Kasumi-1 (cell line): ENCODE measurements at regions not wholly inside any gene's neighbourhood (a gene's known extent, or its start where the extent isn't known, plus 50 kb on each side); places are given as distances from the start of the nearest gene placed in this dataset.
"Not testable (repeated sequence)": the region's sequence is repeated elsewhere in the genome, so short reads cannot be mapped to it uniquely, and the experiment has no call there.

Source experiments
- DNase-seq, 2 experiments: peaks; one replicate each; lab custom pipeline; 2025; lab: John Stamatoyannopoulos, UW

DNA sequence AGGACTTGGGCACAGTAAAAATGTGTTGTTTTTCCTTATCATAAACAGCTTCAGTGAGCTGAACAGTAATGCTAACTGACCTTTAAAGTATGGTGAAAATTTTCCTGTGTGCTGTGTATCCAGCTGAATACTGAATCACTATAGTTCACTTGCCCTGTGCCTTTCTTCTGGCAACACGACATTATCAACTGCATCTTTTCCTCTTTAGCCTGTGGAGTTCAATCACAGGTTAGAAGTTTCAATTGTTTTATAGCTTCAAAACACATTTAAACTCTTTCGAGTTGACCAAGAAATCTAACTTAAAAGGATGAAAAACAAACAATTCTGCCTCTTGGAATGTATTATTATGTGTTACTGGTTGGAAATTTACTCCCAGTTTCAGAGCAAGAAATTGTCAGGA lies 1120.7 kb upstream of the ALCAM start:
- no peak for DNase-seq

DNA sequence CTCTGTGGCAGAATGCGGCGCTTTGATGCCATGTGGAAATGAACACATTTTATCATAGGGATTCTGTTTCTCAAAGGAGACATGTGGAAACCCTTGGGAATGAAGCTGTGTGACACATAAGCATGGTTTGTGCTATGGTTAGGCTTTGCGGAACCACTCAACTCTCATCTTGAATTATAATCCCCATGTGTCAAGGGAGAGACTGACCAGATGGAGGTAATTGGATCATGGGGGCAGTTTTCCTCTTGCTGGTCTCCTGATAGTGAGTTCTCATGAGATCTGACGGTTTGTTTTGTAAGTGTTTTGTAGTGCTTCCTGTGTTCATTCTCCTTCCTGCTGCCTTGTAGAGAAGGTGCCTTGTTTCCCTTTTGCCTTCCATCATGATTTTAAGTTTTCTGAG lies 1109.2 kb upstream of the ALCAM start:
- no peak for DNase-seq

DNA sequence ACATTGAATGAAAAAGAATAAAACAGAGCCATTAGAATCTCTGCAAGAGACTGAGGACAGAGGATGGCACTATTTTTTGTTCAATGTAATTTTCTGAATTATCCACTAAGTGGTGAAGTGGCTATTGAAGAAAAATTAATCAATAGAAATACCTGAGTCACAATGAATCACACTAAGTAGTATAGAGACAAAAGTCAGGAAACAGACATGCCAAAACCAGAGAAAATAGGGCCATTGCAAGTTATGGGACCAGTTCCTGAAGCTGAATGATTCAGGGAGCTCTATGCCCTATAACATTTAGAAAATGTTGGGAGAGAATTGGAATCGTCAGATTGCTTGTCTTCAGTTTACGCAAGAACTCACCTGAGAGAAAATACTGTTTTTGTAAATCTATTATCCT lies 1103.2 kb upstream of the ALCAM start:
- no peak for DNase-seq

DNA sequence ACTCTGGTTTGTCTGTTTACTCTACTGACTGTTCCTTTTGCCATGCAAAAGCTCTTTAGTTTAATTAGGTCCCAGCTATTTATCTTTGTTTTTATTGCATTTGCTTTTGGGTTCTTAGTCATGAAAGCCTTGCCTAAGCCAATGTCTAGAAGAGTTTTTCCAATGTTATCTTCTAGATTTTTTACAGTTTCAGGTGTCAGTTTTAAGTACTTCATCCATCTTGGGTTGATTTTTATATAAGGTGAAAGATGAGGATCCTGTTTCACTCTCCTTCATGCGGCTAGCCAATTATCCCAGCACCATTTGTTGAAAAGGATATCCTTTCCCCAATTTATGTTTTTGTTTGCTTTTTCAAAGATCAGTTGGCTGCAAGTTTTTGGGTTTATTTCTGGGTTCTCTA lies 1100.5 kb upstream of the ALCAM start:
- not testable (repeated sequence) for DNase-seq

DNA sequence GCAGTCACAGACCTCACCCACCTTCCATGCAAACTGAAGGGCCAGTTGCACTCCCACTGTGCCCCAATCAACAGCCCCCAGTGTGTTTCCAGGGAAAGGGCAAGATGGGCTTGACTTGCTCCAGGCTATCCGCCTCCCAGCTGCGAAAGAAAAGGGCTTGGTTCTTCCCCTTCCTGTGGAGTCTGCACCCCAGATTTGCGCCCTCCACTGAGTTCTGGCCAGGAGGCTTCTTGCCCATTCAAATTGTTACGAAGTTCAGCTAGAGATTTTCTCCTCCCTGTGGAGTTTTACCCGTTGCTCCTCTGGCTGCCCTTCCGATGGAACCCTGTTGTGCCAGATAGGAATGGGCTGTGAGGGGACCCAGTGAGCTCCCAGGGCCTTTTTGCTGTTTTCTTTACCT lies 1096.9 kb upstream of the ALCAM start:
- DNase-seq = no peak

DNA sequence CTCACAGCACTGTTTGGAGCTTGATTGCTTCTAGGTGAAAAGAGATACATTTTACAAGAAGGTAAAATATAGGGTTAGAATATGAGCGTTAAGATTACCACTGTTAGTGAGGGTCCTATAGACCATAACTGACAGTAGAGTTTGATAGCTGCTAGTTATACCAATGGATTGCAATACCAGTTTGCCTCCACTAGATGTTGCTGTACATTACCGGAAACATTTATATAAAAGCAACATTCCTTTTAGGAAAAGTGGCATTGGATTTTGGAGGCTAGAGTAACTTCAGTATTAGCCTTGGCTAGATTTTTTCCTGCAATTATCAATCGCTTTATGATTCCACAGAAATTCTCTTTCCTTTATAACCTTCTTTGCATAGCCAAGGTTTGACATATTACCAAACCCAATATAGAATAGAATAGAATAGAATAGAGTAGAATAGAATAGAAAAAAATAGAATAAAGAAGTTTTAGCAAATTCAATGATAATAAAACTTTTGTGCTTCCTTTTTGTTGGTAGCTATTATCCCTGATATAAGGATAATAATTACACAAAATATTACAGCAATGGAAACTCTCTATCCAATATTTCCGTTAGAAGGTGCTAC lies 1093.6 kb upstream of the ALCAM start:
- DNase-seq = peak; percentile 26 to 44

DNA sequence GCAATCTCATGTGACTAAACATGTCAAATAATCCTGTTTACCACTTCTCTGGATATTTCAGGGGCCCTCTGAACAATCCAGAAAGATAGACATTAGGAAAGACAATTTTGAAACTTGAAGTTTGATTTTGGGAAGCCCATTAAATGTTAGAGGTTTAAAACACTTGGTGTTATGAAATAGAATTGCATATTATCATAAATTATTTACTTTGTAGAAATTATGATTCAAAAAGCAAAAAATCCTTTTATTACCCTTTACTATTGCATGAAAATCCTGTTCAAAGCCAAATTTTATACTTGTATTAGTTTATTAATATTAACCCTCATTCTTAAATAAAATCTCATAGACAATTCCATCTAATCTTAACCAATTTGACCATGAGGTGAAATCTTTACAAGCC lies 1091.5 kb upstream of the ALCAM start:
- no peak for DNase-seq

DNA sequence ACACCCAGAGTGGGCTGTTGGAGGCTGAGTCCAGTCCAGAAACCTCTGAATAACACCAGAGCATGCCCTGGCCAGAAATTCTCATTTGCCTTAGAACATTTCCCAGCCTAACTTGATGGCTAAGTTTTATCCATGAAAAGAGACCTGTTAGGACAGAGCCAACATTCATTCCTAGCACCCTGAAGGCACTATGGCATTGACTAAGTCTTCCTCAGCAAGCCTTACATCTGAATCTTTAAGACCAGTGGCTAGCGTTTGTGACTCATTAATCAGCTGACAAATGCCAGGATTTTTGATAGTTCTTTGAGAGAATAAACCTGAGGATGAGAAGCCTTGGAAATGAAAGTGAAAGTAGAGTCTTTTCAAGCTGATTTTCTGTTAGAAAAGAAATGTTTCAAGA lies 1087.1 kb upstream of the ALCAM start:
- DNase-seq = peak; percentile 11 to 15

DNA sequence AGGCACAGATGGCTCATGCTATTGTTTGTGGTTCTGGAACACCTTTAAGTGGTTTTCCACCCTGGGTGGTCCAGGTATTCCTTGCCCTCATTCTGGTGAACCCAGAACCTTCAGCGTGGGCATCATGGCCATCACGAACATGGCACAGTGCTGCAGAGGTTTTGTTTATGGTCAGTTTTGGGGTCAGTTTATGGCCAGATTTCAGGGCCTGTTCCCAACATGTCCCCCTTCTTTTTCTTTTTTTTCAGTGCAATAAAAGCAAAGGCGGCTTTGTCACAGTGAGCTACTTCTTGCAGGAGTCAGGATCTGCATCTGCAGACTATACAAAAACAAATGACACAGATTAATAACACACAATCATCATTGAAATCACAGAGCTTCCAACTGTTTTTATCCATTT lies 1085.0 kb upstream of the ALCAM start:
- DNase-seq = no peak

DNA sequence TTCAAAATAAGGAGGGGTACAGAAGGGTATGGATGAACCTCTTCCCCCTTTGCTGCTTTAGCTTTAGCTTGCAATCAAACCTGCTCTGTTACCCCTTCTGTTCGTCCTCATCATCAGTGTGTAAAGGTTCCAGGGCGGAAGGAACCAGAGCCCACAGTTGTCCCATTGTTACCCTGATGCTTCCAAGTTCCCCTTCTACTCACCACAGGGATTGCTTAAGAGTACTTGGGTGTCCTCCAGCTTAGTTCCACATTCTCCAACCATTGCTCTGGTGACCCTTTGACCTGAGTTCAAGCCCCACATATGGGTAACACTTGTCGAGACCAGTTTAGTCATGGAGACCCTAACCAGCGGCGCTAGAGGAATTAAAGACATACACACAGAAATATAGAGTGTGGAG lies 1080.1 kb upstream of the ALCAM start:
- DNase-seq = peak; percentile 4 to 26

DNA sequence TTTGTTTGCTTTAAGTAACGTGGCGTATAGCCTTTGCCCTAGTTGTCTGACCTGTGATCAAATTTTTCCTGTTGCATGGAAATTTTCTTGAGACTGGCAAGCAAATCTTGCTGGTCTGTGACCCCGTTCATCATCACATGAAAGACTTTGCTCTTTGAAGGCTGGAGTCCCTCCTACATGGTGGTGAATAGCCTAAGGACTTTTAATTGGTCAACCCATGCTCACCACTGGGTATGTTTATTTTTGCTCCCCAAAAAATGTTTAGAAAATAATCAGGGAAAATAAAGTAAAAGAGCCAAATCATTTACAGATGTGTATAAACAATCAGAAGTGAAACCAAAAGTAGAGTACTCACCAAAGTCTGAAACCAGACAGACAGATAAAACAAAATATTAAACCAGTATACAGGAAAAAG lies 1075.3 kb upstream of the ALCAM start:
- peak in 1 of 2 experiments; percentile 8 for DNase-seq

DNA sequence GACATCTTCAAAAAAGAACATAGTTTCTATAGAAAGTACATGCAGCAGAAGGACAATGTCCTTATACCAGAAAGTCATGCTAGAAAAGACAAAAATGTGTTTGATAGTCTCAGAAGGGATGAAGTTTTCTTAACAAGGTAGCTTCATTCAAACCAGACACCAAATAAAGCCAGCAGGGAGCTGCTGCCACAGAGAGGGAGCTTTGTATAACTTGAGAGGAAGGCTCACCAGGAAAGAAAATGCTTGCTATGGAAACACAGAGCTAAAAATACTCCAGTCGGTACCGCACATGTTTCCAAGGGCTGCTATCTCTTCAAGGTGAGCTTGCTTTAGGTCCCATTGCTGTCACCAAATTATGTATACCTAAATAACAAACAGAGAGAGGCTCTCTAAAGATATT lies 1074.8 kb upstream of the ALCAM start:
- no peak for DNase-seq

DNA sequence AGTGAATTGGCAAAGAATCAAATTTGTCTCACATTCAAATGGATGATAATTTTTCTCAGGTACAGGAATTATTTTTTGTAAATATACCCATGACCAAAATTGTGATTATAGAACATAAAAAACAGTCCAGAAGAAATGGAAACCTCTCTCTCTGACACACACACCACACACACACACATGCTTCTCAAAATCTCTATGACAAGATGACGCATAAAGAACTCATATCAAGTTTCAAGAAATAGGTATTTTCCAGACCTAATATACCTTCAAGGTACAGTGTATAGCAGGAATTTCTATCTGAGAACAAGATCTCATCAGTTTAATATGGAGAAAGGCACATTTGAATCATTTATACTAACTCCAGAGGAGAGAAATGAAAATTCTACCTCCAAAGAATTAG lies 1069.1 kb upstream of the ALCAM start:
- DNase-seq = no peak

DNA sequence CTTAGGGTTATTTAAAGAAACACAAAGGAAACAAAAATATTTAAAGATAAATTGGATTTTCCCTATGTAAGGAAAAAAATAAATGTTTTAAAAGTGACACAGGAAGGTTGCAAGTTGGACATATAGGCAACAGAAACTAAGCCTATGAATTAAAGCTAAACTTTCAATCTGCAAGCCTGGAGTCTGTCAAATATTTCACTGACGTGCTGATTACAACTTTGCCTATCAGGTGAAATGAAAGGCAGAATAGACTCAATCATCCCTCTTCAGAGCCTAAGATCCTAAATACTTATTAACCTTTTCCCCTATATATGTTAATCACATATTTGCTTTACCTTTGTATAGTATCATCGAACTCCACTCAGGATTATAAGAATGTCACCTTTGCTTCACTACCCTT lies 1068.0 kb upstream of the ALCAM start:
- no peak for DNase-seq

DNA sequence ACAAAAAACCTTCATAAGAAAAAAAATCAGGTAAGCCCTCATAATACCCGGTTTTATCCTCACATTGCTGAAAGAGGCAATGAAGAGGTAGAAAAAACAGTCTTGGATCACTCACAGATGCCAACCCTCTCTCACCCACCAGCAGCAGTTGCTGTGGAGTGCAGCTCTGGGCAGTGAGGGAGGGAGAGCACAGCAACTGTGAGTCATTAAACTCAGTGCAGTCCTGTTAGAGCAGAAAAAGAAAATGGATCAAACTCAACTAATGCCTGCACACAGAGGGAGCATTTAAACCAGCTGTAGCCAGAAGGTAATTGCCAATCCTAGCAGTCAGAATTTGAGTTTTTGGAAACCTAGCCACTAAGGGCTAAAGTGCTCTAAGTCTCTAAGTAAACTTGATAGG lies 1050.6 kb upstream of the ALCAM start:
- no peak for DNase-seq

DNA sequence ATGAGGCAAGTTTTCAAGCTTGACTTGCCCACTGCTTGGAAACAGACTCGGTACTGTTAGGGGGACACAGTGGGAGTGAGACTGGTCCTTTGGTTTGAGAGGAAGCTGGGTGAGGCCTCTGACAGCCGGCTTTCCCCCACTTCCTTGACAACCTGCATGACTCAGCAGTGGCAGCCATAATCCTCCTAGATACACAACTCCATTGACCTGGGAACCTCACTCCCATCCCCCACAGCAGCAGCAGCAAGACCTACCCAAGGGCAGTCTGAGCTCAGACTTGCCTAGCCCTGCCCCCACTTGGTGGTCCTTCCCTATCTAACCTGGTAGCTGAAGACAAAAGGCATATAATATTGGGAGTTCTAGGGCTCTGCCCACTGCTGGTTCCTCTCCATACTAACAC lies 1043.5 kb upstream of the ALCAM start:
- DNase-seq = no peak

DNA sequence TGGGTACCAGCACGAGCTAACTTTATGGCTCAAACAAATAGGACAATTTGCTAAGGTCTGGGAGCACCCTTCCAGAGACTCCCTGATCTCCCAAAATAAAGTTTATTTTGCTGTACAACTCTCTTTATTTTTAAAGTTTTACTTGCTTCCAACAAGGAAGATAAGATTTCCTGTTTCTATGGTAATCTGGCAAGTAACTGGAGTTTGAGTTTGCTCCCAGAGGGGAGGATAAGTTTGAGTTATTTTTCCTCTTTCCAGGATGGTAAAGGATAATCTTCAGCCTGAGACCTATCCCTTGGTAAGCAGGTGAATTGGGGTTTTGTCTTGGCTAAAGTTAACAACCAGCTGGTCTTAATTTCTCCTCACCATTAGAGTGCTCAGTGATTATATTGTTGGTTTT lies 1019.4 kb upstream of the ALCAM start:
- no peak for DNase-seq

DNA sequence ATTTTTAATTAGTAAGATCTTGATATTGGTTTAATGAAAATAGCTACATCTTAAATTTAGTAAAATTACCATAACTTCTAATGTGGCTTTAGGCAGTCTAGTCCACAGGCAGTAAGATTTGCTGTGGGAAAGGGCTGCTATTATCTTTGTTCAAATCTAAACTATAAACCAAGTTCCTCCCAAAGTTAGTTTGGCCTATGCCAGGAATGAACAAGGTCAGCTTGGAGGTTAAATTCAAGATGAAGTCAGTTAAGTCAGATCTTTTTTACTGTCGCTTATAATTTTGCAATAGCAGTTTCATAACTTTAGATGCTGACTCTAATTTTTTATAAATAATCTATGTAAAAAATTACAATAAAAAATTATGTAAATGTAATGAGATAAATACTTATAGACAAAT lies 1016.9 kb upstream of the ALCAM start:
- no peak for DNase-seq

DNA sequence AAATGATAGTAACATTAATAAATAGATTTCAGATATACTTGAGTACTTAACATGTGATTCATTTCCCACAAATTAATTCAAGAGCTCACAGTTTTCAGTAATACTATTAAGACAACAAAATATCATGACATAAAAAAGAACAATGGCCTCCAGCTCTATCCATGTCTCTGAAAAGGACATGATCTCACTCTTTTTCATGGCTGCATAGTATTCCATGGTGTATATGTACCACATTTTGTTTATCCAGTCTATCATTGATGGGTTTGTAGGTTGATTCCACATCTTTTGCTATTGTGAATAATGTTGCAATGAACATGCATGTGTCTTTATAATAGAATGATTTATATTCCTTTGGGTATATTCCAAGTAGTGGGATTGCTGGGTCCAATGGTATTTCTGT lies 1012.8 kb upstream of the ALCAM start:
- DNase-seq = no peak

DNA sequence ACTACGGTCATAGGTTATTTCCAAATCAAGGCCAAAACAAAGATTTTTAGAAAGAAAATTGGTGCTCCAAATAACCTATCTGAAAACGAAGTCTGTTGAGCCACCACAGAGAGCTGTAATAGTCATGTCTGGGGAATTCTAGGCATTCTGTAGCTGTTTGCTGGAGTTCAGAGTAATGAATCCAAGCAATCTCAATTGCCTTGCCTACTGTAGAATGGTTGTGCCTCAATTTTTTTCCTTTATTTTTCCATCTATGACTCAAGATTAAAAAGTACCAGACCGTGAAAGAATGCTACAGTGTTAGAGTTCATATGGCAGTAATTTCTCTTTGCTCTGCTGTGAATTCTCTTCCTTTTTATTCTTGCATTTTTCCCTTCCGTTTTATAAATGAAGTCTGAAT lies 1007.2 kb upstream of the ALCAM start:
- DNase-seq = no peak

DNA sequence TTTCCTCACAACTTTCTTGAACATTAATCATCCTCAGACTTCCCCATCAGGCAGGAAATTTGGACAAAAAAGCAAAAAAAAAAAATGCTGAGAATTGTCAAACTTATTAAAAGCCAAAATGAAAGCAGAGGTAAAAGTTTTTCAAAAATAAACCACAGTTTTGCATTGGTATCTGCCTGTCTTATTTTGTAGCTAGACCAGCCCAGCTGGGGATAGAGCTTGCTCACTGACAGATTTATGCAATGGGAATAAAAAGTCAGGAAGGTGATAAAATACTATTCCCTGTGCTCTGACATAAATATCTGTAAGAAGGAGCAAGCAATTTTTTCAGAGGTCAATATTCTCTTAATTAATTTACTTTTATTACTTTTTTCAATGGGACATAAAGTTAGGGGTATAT lies 1006.7 kb upstream of the ALCAM start:
- DNase-seq = no peak

DNA sequence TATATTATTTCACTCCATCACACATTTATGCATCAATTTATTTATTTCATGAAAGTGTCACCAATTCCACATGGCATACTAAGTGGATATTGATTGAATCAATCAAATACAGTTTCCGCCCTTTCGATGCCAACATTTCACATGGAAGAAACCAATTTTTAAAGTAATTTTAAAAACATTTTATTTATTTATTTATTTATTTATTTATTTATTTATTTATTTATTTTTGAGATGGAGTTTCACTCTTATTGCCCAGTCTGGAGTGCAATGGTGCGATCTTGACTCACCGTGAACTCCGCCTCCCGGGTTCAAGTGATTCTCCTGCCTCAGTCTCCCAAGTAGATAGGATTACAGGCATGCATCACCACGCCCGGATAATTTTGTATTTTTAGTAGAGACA lies 1005.0 kb upstream of the ALCAM start:
- DNase-seq = not testable (repeated sequence)

DNA sequence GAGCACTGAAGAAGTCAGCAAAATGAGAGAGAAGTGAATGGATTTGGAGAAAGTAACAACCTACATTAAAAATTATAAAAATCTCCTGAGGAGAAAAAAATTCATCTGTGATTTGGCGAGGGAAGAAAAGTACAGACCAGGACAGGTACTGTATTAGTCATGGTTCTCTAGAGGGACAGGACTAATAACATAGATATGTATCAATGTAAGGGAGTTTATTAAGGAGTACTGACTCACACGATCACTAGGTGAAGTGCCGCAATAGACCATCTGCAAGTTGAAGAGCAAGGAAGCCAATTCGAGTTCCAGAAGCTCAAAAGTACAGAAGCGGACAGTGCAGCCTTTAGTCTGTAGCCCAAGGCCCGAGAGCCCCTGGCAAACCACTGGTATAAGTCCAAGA lies 1004.4 kb upstream of the ALCAM start:
- DNase-seq = no peak

DNA sequence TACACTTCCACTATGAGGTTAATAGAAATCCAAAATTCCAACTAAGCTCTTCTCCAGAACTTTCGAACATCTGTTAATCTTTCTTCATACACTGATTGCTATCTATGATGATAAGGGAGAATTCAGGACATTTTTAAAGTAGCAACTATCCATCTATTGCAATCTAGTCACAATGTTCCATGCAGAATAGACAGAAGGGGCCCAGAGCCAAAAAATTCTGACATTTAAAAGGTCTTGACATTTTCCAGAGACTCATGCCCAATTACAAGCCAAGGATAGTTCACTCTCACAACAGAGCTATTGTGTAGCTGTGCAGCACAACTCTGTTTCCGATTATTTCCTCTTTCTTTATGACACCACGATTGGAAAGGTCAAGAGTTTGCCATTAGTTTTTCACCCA lies 999.7 kb upstream of the ALCAM start:
- DNase-seq = no peak

DNA sequence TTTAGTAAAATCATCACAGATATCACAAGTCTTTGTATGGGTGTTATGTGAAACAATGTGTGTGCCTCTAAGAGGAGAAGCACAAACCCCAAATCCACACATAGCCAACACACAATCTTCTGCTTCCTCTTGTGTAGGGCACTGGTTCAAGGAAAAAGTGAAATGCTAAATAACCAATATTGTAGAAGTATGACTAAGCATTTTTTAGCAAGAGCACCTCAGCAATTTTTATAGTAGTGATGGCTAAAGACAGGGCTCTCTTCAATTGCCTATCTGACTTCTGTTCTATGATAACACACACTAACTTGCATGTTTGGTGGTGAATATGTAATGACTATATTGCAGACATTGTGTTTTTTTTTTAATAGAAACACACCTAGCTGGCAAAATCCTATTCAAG lies 997.9 kb upstream of the ALCAM start:
- peak; percentile 7 to 23 for DNase-seq
